HepG2 (cell line): ENCODE measurements at regions not wholly inside any gene's neighbourhood (a gene's known extent, or its start where the extent isn't known, plus 50 kb on each side); places are given as distances from the start of the nearest gene placed in this dataset.

ENCODE experiments used
- ATAC-seq: fragments of 200-7000 bp; cut with Tn5 transposase; 3 replicates; pipeline ENCODE4 v1.9.1; 2020; ENCODE audit warnings: mild to moderate bottlenecking, moderate library complexity
- BruUV-seq: library from RNA; stranded (reverse); fragments of 400-500 nt; replicated peaks from 2 replicates; lab custom pipeline; 2021; lab: Mats Ljungman, UMichigan
- CTCF ChIA-PET: fragments of 300-600 bp; formaldehyde crosslinking; extraction: SDS; loops from one replicate; lab custom pipeline; 2021; ENCODE audit warnings: low total read pairs, inconsistent platforms, low intra/inter-chr PET ratio; lab: Yijun Ruan, JAX
- POLR2A ChIA-PET: fragments of 350-600 bp; sonication (Branson Sonifier 250); formaldehyde crosslinking; loops from one replicate; lab custom pipeline; 2020; ENCODE audit warnings: antibody characterized with exemption, inconsistent platforms; lab: Yijun Ruan, JAX
- DNase-seq: peaks from one replicate; pipeline ENCODE4 v3.0.0-alpha.2; 2015; ENCODE audit warnings: low spot score
- FAIRE-seq: peaks from 3 replicates; lab custom pipeline; 2011; peaks lifted over from hg19 to GRCh38; lab: Jason Lieb, UNC
- H2AFZ ChIP-seq: one replicate; pipeline ENCODE4 v1.6.1; 2011; ENCODE audit warnings: low read length, inconsistent platforms
- H3K27ac ChIP-seq: fragments of 300-600 bp; 3 replicates; pipeline ENCODE4 v1.8.0; 2011; ENCODE audit warnings: mixed run types, mild to moderate bottlenecking, mixed read lengths, low read length, inconsistent platforms; ENCODE audit not compliant: insufficient read depth; ENCODE audit errors: extremely low read length
- H3K27me3 ChIP-seq, 2 experiments: fragments of 200-600 bp in 1 of 2; 2 replicates in 1 of 2; 3 replicates in 1 of 2; pipeline versions ENCODE4 v1.6.0 to v1.8.0; 2011; ENCODE audit warnings: low read length in 2 of 2, mild to moderate bottlenecking in 2 of 2, moderate library complexity in 2 of 2, inconsistent platforms in 1 of 2; ENCODE audit not compliant: insufficient read depth in 2 of 2, control insufficient read depth in 1 of 2
- H3K36me3 ChIP-seq, 2 experiments: fragments of 200-600 bp in 1 of 2; replicated peaks in 1 of 2; 2 replicates in 1 of 2; 3 replicates in 1 of 2; pipeline versions ENCODE4 v1.5.1 to v1.8.0; 2011; ENCODE audit warnings: low read length in 2 of 2, inconsistent platforms in 1 of 2; ENCODE audit not compliant: insufficient read depth in 2 of 2, control insufficient read depth in 1 of 2
- H3K4me1 ChIP-seq: 2 replicates; pipeline ENCODE4 v1.5.1; 2012; ENCODE audit warnings: low read length, inconsistent platforms; ENCODE audit not compliant: insufficient read depth
- H3K4me2 ChIP-seq: 2 replicates; pipeline ENCODE4 v1.6.0; 2011; ENCODE audit warnings: low read depth, low read length, inconsistent platforms
- H3K4me3 ChIP-seq, 3 experiments: fragments of 200-600 bp in 1 of 3; sonication (generic), shearing (Covaris generic) in 1 of 3; replicated peaks in 1 of 3; 2 replicates each; pipeline ENCODE4 v1.5.1; 2011 to 2016; ENCODE audit warnings: low read length in 3 of 3, inconsistent platforms in 2 of 3, low read depth in 2 of 3, mild to moderate bottlenecking in 2 of 3, control low read depth in 1 of 3, mixed read lengths in 1 of 3; ENCODE audit not compliant: insufficient read depth in 1 of 3
- H3K79me2 ChIP-seq: one replicate; pipeline ENCODE4 v1.6.1; 2011; ENCODE audit warnings: low read length, inconsistent platforms; ENCODE audit not compliant: insufficient read depth
- H3K9ac ChIP-seq: 2 replicates; pipeline ENCODE4 v1.6.0; 2011; ENCODE audit warnings: mild to moderate bottlenecking, low read depth, low read length, inconsistent platforms; ENCODE audit not compliant: insufficient read depth
- H3K9me3 ChIP-seq: 2 replicates; pipeline ENCODE4 v1.5.1; 2012; ENCODE audit warnings: mild to moderate bottlenecking, low read length
- H4K20me1 ChIP-seq: 2 replicates; pipeline ENCODE4 v1.6.0; 2011; ENCODE audit warnings: inconsistent platforms, mild to moderate bottlenecking, low read length, moderate library complexity; ENCODE audit not compliant: insufficient read depth
- FOSL2 ChIP-seq: sonication (generic); formaldehyde crosslinking; IDR thresholded peaks from 2 replicates; pipeline ENCODE4 v1.4.0; 2020; ENCODE audit warnings: missing genetic modification reagents
- GZF1 ChIP-seq: sonication (generic); formaldehyde crosslinking; IDR thresholded peaks from 2 replicates; pipeline ENCODE4 v1.5.1; 2020; ENCODE audit warnings: mild to moderate bottlenecking, missing genetic modification reagents
- RORA ChIP-seq: sonication (generic); formaldehyde crosslinking; IDR thresholded peaks from 2 replicates; pipeline ENCODE4 v1.5.0; 2020; ENCODE audit warnings: mild to moderate bottlenecking, missing genetic modification reagents, moderate library complexity
- SP5 ChIP-seq: IDR thresholded peaks from 2 replicates; pipeline ENCODE4 v1.6.1; 2016; ENCODE audit warnings: low read depth, borderline replicate concordance
- ZBTB20 ChIP-seq: sonication (generic); formaldehyde crosslinking; IDR thresholded peaks from 2 replicates; pipeline ENCODE4 v1.8.1; 2023; ENCODE audit warnings: missing genetic modification reagents, low read depth, mild to moderate bottlenecking, borderline replicate concordance
- ZBTB49 ChIP-seq: sonication (generic); formaldehyde crosslinking; IDR thresholded peaks from 2 replicates; pipeline ENCODE4 v1.4.0; 2020; ENCODE audit warnings: missing genetic modification reagents, borderline replicate concordance
- ZNF589 ChIP-seq: sonication (generic); formaldehyde crosslinking; conservative IDR thresholded peaks from 2 replicates; pipeline ENCODE4 v1.8.0; 2022; ENCODE audit warnings: mild to moderate bottlenecking, moderate library complexity, missing genetic modification reagents
- ZNF761 ChIP-seq: sonication (generic); formaldehyde crosslinking; conservative IDR thresholded peaks from 2 replicates; pipeline ENCODE4 v1.4.0; 2020; ENCODE audit warnings: mild to moderate bottlenecking, missing genetic modification reagents
- ZXDC ChIP-seq: sonication (generic); formaldehyde crosslinking; IDR thresholded peaks from 2 replicates; pipeline ENCODE4 v1.5.0; 2020; ENCODE audit warnings: mild to moderate bottlenecking, missing genetic modification reagents
- WGBS: methylation state at CpG from one replicate; pipeline ENCODE4 v1.1.6; 2017; ENCODE audit warnings: low lambda C conversion rate; 5-methylcytosine and 5-hydroxymethylcytosine counted together
- in situ Hi-C: cut with HindIII; loops from 2 replicates; pipeline ENCODE4 v1.10.0; 2017; ENCODE audit warnings: low pct_unique_long_range_greater_than_20kb; ENCODE audit not compliant: extremely low pct_ligation_motif_present
- intact Hi-C: fragments of 100-400 bp; cut with micrococcal nuclease; formaldehyde crosslinking; loops from one replicate; pipeline ENCODE4 v1.10.0; 2022; ENCODE audit not compliant: unreplicated experiment

- Histone ChIP-seq H3K27ac (no peak overlapping the region), H3K9me3 (no peaks in the 10 kb centered on the region), H3K4me3 (no peak overlapping the region), H3K9ac (no peak overlapping the region), H3K27me3 (no peaks in the 10 kb centered on the region), H2AFZ (no peak overlapping the region), H3K36me3 (no peaks in the 10 kb centered on the region), H3K79me2 (no peaks in the 10 kb centered on the region), H3K4me1 (no peaks in the 10 kb centered on the region), H4K20me1 (no peaks in the 10 kb centered on the region), H3K4me2 (no peak overlapping the region)
- ATAC-seq (no peak), DNase-seq (no peak), FAIRE-seq (no peak)
- no peak for TF ChIP-seq SP5
- no peak for TF ChIP-seq GZF1 (CRISPR knock-in tag)
- no peak for TF ChIP-seq FOSL2 (CRISPR knock-in tag)
- no peak for TF ChIP-seq ZBTB20 (CRISPR knock-in tag)
- TF ChIP-seq ZNF761: no peak
- no peak for TF ChIP-seq RORA (CRISPR knock-in tag)
- no peak for TF ChIP-seq ZXDC
- TF ChIP-seq ZBTB49 (CRISPR knock-in tag): no peak
- no peak for TF ChIP-seq ZNF589 (CRISPR knock-in tag)
- in situ Hi-C loops (no loop called here), intact Hi-C loops (no loop called here)
- CTCF ChIA-PET: no interaction called here
- under 1% methylated on average over 3 of the region's 3 CpGs for WGBS
- no TSS peak for BruUV-seq
- POLR2A ChIA-PET: no interaction called here
Observed at GRCh38 chr2:17136231-17136630, 382.0 kb downstream of the RAD51AP2 start.
